Smooth muscle cell (in vitro differentiated cells): ENCODE measurements at regions not wholly inside any gene's neighbourhood (a gene's known extent, or its start where the extent isn't known, plus 50 kb on each side); places are given as distances from the start of the nearest gene placed in this dataset.

Source experiments
- DNase-seq: peaks from one replicate; lab custom pipeline; 2025; ENCODE audit not compliant: unreplicated experiment; lab: John Stamatoyannopoulos, UW
- H2AFZ ChIP-seq: fragments of 200-600 bp; sonication (generic); 2 replicates; pipeline ENCODE4 v1.6.0; 2016; ENCODE audit warnings: antibody characterized with exemption, low read depth, mild to moderate bottlenecking
- H3F3A ChIP-seq: fragments of 200-600 bp; sonication (generic); 2 replicates; pipeline ENCODE4 v1.6.0; 2017; ENCODE audit warnings: antibody characterized with exemption, low read depth
- H3K27ac ChIP-seq: fragments of 200-600 bp; sonication (generic); 2 replicates; pipeline ENCODE4 v1.5.1; 2016; ENCODE audit warnings: low read depth, mild to moderate bottlenecking
- H3K27me3 ChIP-seq: fragments of 200-600 bp; sonication (generic); 2 replicates; pipeline ENCODE4 v1.6.1; 2016; ENCODE audit warnings: low read depth, mild to moderate bottlenecking
- H3K36me3 ChIP-seq: fragments of 200-600 bp; sonication (generic); 2 replicates; pipeline ENCODE4 v1.5.1; 2016; ENCODE audit warnings: low read depth
- H3K4me1 ChIP-seq: fragments of 200-600 bp; sonication (generic); 2 replicates; pipeline ENCODE4 v1.5.1; 2016; ENCODE audit warnings: low read depth
- H3K4me2 ChIP-seq: fragments of 200-600 bp; sonication (generic); 2 replicates; pipeline ENCODE4 v1.6.0; 2016; ENCODE audit warnings: mild to moderate bottlenecking
- H3K4me3 ChIP-seq: fragments of 200-600 bp; sonication (generic); 2 replicates; pipeline ENCODE4 v1.5.1; 2016; ENCODE audit warnings: mild to moderate bottlenecking
- H3K79me2 ChIP-seq: fragments of 200-600 bp; sonication (generic); 2 replicates; pipeline ENCODE4 v1.6.0; 2016; ENCODE audit warnings: low read depth, mild to moderate bottlenecking
- H3K9ac ChIP-seq: fragments of 200-600 bp; sonication (generic); 2 replicates; pipeline ENCODE4 v1.6.0; 2016; ENCODE audit warnings: low read depth
- H3K9me3 ChIP-seq: fragments of 200-600 bp; sonication (generic); replicated peaks from 2 replicates; pipeline ENCODE4 v1.5.1; 2016; ENCODE audit warnings: low read depth
- H4K20me1 ChIP-seq: fragments of 200-600 bp; sonication (generic); 2 replicates; pipeline ENCODE4 v1.6.0; 2016; ENCODE audit warnings: low read depth
- CTCF ChIP-seq: fragments of 200-600 bp; sonication (generic); IDR thresholded peaks from 2 replicates; pipeline ENCODE4 v1.5.1; 2017; ENCODE audit warnings: borderline replicate concordance, mild to moderate bottlenecking, antibody characterized with exemption; ENCODE audit not compliant: insufficient read depth, poor library complexity, severe bottlenecking
- WGBS: methylation state at CpG from one replicate; pipeline ENCODE4 v1.1.7; 2016; ENCODE audit warnings: low lambda C conversion rate; 5-methylcytosine and 5-hydroxymethylcytosine counted together

- Histone ChIP-seq H3K4me3 (no peak overlapping the region), H3K9ac (peak overlapping the region; percentile 4), H3K9me3 (no peaks in the 10 kb centered on the region), H4K20me1 (no peaks in the 10 kb centered on the region), H3F3A (peaks cover 18% of the 10 kb centered on the region), H3K4me1 (peaks cover 17% of the 10 kb centered on the region), H2AFZ (peak overlapping the region; percentile 54), H3K27ac (peak overlapping the region; percentile 79), H3K79me2 (no peaks in the 10 kb centered on the region), H3K4me2 (peak overlapping the region; percentile 78), H3K36me3 (no peaks in the 10 kb centered on the region), H3K27me3 (no peaks in the 10 kb centered on the region)
- DNase-seq = no peak
- WGBS = 28% methylated on average over 1 of the region's 1 CpG
- no peak for TF ChIP-seq CTCF
These were observed 340.4 kb upstream of the FBXO33 start for GRCh38 chr14:39772627-39773026.

GRCh38 chr14:39768589-39768988, 336.4 kb upstream of the FBXO33 start:
- Histone ChIP-seq H3F3A (peaks cover 14% of the 10 kb centered on the region), H3K9ac (no peak overlapping the region), H3K9me3 (no peaks in the 10 kb centered on the region), H3K4me1 (peaks cover 13% of the 10 kb centered on the region), H3K27me3 (no peaks in the 10 kb centered on the region), H3K36me3 (no peaks in the 10 kb centered on the region), H4K20me1 (no peaks in the 10 kb centered on the region), H3K4me3 (no peak overlapping the region), H3K27ac (no peak overlapping the region), H3K4me2 (no peak overlapping the region), H2AFZ (no peak overlapping the region), H3K79me2 (no peaks in the 10 kb centered on the region)
- 87% methylated on average over 1 of the region's 1 CpG for WGBS
- TF ChIP-seq CTCF = no peak
- no peak for DNase-seq

GRCh38 chr14:39766397-39767000, 334.3 kb upstream of the FBXO33 start:
- no peaks in the 10 kb centered on the region for H3K27me3 ChIP-seq
- no peak overlapping the region for H3K27ac ChIP-seq
- no peaks in the 10 kb centered on the region for H4K20me1 ChIP-seq
- no peaks in the 10 kb centered on the region for H3K9me3 ChIP-seq
- TF ChIP-seq CTCF = no peak
- no peak overlapping the region for H3K9ac ChIP-seq
- no peak for DNase-seq
- H3K4me2 ChIP-seq = no peak overlapping the region
- no peaks in the 10 kb centered on the region for H3K79me2 ChIP-seq
- H2AFZ ChIP-seq = no peak overlapping the region
- H3K4me1 ChIP-seq = no peaks in the 10 kb centered on the region
- 85% methylated on average over 7 of the region's 7 CpGs for WGBS
- no peaks in the 10 kb centered on the region for H3K36me3 ChIP-seq
- no peaks in the 10 kb centered on the region for H3F3A ChIP-seq
- no peak overlapping the region for H3K4me3 ChIP-seq

GRCh38 chr14:39765676-39766075, 333.4 kb upstream of the FBXO33 start:
- no peaks in the 10 kb centered on the region for H3F3A ChIP-seq
- H4K20me1 ChIP-seq = no peaks in the 10 kb centered on the region
- no peak overlapping the region for H3K27ac ChIP-seq
- H3K4me1 ChIP-seq = no peaks in the 10 kb centered on the region
- 89% methylated on average over 2 of the region's 2 CpGs for WGBS
- no peak overlapping the region for H2AFZ ChIP-seq
- H3K4me2 ChIP-seq = no peak overlapping the region
- H3K9me3 ChIP-seq = no peaks in the 10 kb centered on the region
- H3K79me2 ChIP-seq = no peaks in the 10 kb centered on the region
- no peak for TF ChIP-seq CTCF
- DNase-seq = no peak
- H3K27me3 ChIP-seq = no peaks in the 10 kb centered on the region
- H3K9ac ChIP-seq = no peak overlapping the region
- H3K36me3 ChIP-seq = no peaks in the 10 kb centered on the region
- H3K4me3 ChIP-seq = no peak overlapping the region
